HT-29 (cell line): ENCODE measurements at regions not wholly inside any gene's neighbourhood (a gene's known extent, or its start where the extent isn't known, plus 50 kb on each side); places are given as distances from the start of the nearest gene placed in this dataset.

ENCODE experiments used
- DNase-seq: peaks from one replicate; pipeline ENCODE4 v3.0.0-alpha.2; 2015; ENCODE audit warnings: low spot score

- no peak for DNase-seq
Measured at GRCh38 chr22:26732284-26732683, 74.9 kb downstream of the MIAT start.

- no peak for DNase-seq
Measured at GRCh38 chr22:26734339-26735018, 77.1 kb downstream of the MIAT start.

- no peak for DNase-seq
Measured at GRCh38 chr22:26735019-26735409, 77.6 kb downstream of the MIAT start.

- DNase-seq, result no peak
Measured at GRCh38 chr22:26737262-26737661, 79.9 kb downstream of the MIAT start.

- DNase-seq, result no peak
Measured at GRCh38 chr22:26740253-26740652, 82.9 kb downstream of the MIAT start.

GRCh38 chr22:26743149-26743548 is 85.8 kb downstream of the MIAT start:
- no peak for DNase-seq

- peak; percentile 53 for DNase-seq
Measured at GRCh38 chr22:26744892-26745808, 87.8 kb downstream of the MIAT start.

- DNase-seq, result no peak
Measured at GRCh38 chr22:26746311-26746710, 88.9 kb downstream of the MIAT start.

- no peak for DNase-seq
Measured at GRCh38 chr22:26748845-26749244, 91.5 kb downstream of the MIAT start.

- no peak for DNase-seq
Measured at GRCh38 chr22:26751217-26751616, 93.8 kb downstream of the MIAT start.

- no peak for DNase-seq
Measured at GRCh38 chr22:26753125-26753862, 95.9 kb downstream of the MIAT start.

- peak; percentile 32 for DNase-seq
Measured at GRCh38 chr22:26756675-26757293, 99.4 kb downstream of the MIAT start.

- no peak for DNase-seq
Measured at GRCh38 chr22:26757496-26757895, 100.1 kb downstream of the MIAT start.

- no peak for DNase-seq
Measured at GRCh38 chr22:26762503-26763472, 105.4 kb downstream of the MIAT start.

GRCh38 chr22:26763633-26764361 is 106.4 kb downstream of the MIAT start:
- DNase-seq, result no peak

- DNase-seq, result no peak
Measured at GRCh38 chr22:26766510-26767350, 109.3 kb downstream of the MIAT start.

GRCh38 chr22:26767351-26768155 is 110.2 kb downstream of the MIAT start:
- DNase-seq, result no peak

- DNase-seq, result no peak
Measured at GRCh38 chr22:26768156-26768515, 110.7 kb downstream of the MIAT start.
